PC-3 (cell line): ENCODE measurements at regions not wholly inside any gene's neighbourhood (a gene's known extent, or its start where the extent isn't known, plus 50 kb on each side); places are given as distances from the start of the nearest gene placed in this dataset.

Experiments
- ATAC-seq: fragments of 200-7000 bp; cut with Tn5 transposase; 2 replicates; pipeline ENCODE4 v1.9.1; 2020; ENCODE audit warnings: mild to moderate bottlenecking, moderate library complexity
- BruUV-seq: library from RNA; stranded (reverse); fragments of 400-500 nt; replicated peaks from 2 replicates; lab custom pipeline; 2021; lab: Mats Ljungman, UMichigan
- CTCF ChIA-PET: fragments of 300-600 bp; sonication (Branson Sonifier 250); formaldehyde crosslinking; loops from one replicate; lab custom pipeline; 2022; ENCODE audit warnings: antibody characterized with exemption; lab: Charles Lee
- POLR2A ChIA-PET: fragments of 300-600 bp; sonication (Branson Sonifier 250); formaldehyde crosslinking; loops from one replicate; lab custom pipeline; 2022; ENCODE audit warnings: antibody characterized with exemption; ENCODE audit not compliant: unreplicated experiment; lab: Charles Lee
- DNase-seq: peaks from one replicate; pipeline ENCODE4 v3.0.0-alpha.2; 2015
- H2AFZ ChIP-seq: fragments of 300-600 bp; sonication (generic); 2 replicates; pipeline ENCODE4 v1.6.0; 2016; ENCODE audit warnings: antibody characterized with exemption, low read length
- H3F3A ChIP-seq: fragments of 300-600 bp; sonication (generic); one replicate; pipeline ENCODE4 v1.6.0; 2017; ENCODE audit warnings: antibody characterized with exemption, low read length, control low read depth, mild to moderate bottlenecking; ENCODE audit not compliant: unreplicated experiment
- H3K27ac ChIP-seq: fragments of 300-600 bp; sonication (generic); 2 replicates; pipeline ENCODE4 v1.5.1; 2016; ENCODE audit warnings: mild to moderate bottlenecking, low read length
- H3K27me3 ChIP-seq: fragments of 300-600 bp; sonication (generic); 2 replicates; pipeline ENCODE4 v1.6.1; 2016; ENCODE audit warnings: low read length, mixed read lengths
- H3K36me3 ChIP-seq: fragments of 300-600 bp; sonication (generic); 2 replicates; pipeline ENCODE4 v1.6.1; 2016; ENCODE audit warnings: low read depth, mixed run types, low read length, mixed read lengths
- H3K4me1 ChIP-seq: fragments of 300-600 bp; sonication (generic); 2 replicates; pipeline ENCODE4 v1.5.1; 2016; ENCODE audit warnings: low read length; ENCODE audit not compliant: insufficient read depth
- H3K4me2 ChIP-seq: fragments of 300-600 bp; sonication (generic); 2 replicates; pipeline ENCODE4 v1.6.0; 2016; ENCODE audit warnings: low read length
- H3K4me3 ChIP-seq: fragments of 300-600 bp; sonication (generic); 2 replicates; pipeline ENCODE4 v1.5.1; 2016; ENCODE audit warnings: mild to moderate bottlenecking, low read length, mixed read lengths
- H3K79me2 ChIP-seq: fragments of 300-600 bp; sonication (generic); 2 replicates; pipeline ENCODE4 v1.6.1; 2017; ENCODE audit warnings: low read length, mixed read lengths
- H3K9ac ChIP-seq: fragments of 300-600 bp; sonication (generic); 2 replicates; pipeline ENCODE4 v1.6.0; 2016; ENCODE audit warnings: mild to moderate bottlenecking, low read length
- H3K9me2 ChIP-seq: fragments of 300-600 bp; sonication (generic); replicated peaks from 2 replicates; pipeline ENCODE4 v1.6.1; 2016; ENCODE audit warnings: mixed run types, low read length, mixed read lengths
- H3K9me3 ChIP-seq: fragments of 300-600 bp; sonication (generic); 2 replicates; pipeline ENCODE4 v1.6.1; 2016; ENCODE audit warnings: low read length, mixed read lengths
- H4K20me1 ChIP-seq: fragments of 300-600 bp; sonication (generic); 2 replicates; pipeline ENCODE4 v1.6.1; 2016; ENCODE audit warnings: low read length, mixed read lengths
- CTCF ChIP-seq: fragments of 300-600 bp; sonication (generic); conservative IDR thresholded peaks from 2 replicates; pipeline ENCODE4 v1.5.1; 2017; ENCODE audit warnings: antibody characterized with exemption, low read depth, mild to moderate bottlenecking, low read length
- EZH2 ChIP-seq: fragments of 300-600 bp; sonication (generic); IDR thresholded peaks from one replicate; pipeline ENCODE4 v1.6.1; 2017; ENCODE audit warnings: antibody characterized with exemption, mild to moderate bottlenecking, low read length; ENCODE audit not compliant: unreplicated experiment
- EZH2phosphoT487 ChIP-seq: fragments of 300-600 bp; sonication (generic); IDR thresholded peaks from 2 replicates; pipeline ENCODE4 v1.6.1; 2018; ENCODE audit warnings: mild to moderate bottlenecking, antibody characterized with exemption, low read length, borderline replicate concordance
- intact Hi-C: fragments of 100-400 bp; cut with micrococcal nuclease; formaldehyde crosslinking; loops from 2 replicates; pipeline ENCODE4 v1.9.0; 2023

GRCh38 chr6:156131221-156131903 is 645.8 kb upstream of the ARID1B start:
- TF ChIP-seq EZH2 (no peak), CTCF (no peak), EZH2phosphoT487 (no peak)
- Histone ChIP-seq H3F3A (no peaks in the 10 kb centered on the region), H3K27me3 (no peaks in the 10 kb centered on the region), H2AFZ (no peak overlapping the region), H3K4me1 (no peaks in the 10 kb centered on the region), H3K27ac (no peak overlapping the region), H3K36me3 (no peaks in the 10 kb centered on the region), H3K79me2 (no peaks in the 10 kb centered on the region), H3K4me2 (no peak overlapping the region), H3K9me2 (no peaks in the 10 kb centered on the region), H3K9ac (no peak overlapping the region), H3K4me3 (no peak overlapping the region), H4K20me1 (no peaks in the 10 kb centered on the region), H3K9me3 (no peaks in the 10 kb centered on the region)
- ATAC-seq (no peak), DNase-seq (no peak)
- intact Hi-C loops = no loop called here
- ChIA-PET POLR2A (no interaction called here), CTCF (no interaction called here)
- no TSS peak for BruUV-seq

GRCh38 chr6:156126535-156126934 is 650.6 kb upstream of the ARID1B start:
- Histone ChIP-seq H3F3A (no peaks in the 10 kb centered on the region), H3K9me3 (no peaks in the 10 kb centered on the region), H2AFZ (no peak overlapping the region), H3K36me3 (no peaks in the 10 kb centered on the region), H3K4me1 (no peaks in the 10 kb centered on the region), H4K20me1 (no peaks in the 10 kb centered on the region), H3K79me2 (no peaks in the 10 kb centered on the region), H3K4me3 (no peak overlapping the region), H3K27ac (no peak overlapping the region), H3K9me2 (no peaks in the 10 kb centered on the region), H3K4me2 (no peak overlapping the region), H3K9ac (no peak overlapping the region), H3K27me3 (no peaks in the 10 kb centered on the region)
- TF ChIP-seq EZH2phosphoT487 (no peak), CTCF (no peak)
- ChIA-PET POLR2A (no interaction called here), CTCF (no interaction called here)
- intact Hi-C loops = no loop called here
- DNase-seq (no peak), ATAC-seq (no peak)
- BruUV-seq = no TSS peak

GRCh38 chr6:156125844-156126243 is 651.3 kb upstream of the ARID1B start:
- Histone ChIP-seq H3K4me1 (no peaks in the 10 kb centered on the region), H3K79me2 (no peaks in the 10 kb centered on the region), H3K4me3 (no peak overlapping the region), H3K9me2 (no peaks in the 10 kb centered on the region), H2AFZ (no peak overlapping the region), H3K9me3 (no peaks in the 10 kb centered on the region), H3K9ac (no peak overlapping the region), H3K4me2 (no peak overlapping the region), H3K27me3 (no peaks in the 10 kb centered on the region), H3K27ac (no peak overlapping the region), H3F3A (no peaks in the 10 kb centered on the region), H4K20me1 (no peaks in the 10 kb centered on the region), H3K36me3 (no peaks in the 10 kb centered on the region)
- TF ChIP-seq CTCF (no peak), EZH2phosphoT487 (no peak), EZH2 (no peak)
- POLR2A ChIA-PET = no interaction called here
- ATAC-seq (no peak), DNase-seq (no peak)
- CTCF ChIA-PET = no interaction called here
- intact Hi-C loops = no loop called here
- BruUV-seq = no TSS peak
